ENCODE measurements at regions not wholly inside any gene's neighbourhood (a gene's known extent, or its start where the extent isn't known, plus 50 kb on each side); places are given as distances from the start of the nearest gene placed in this dataset.

GRCh38 chr20:4465855-4466545, 216.9 kb upstream of the ADRA1D start:
- no peak for DNase-seq

- no peak for DNase-seq
Measured at GRCh38 chr20:4465212-4465611, 216.1 kb upstream of the ADRA1D start.

- DNase-seq, result peak; percentile 79 to 87 (median 87)
Measured at GRCh38 chr20:4462801-4463200, 213.7 kb upstream of the ADRA1D start.

GRCh38 chr20:4459081-4459480, 210.0 kb upstream of the ADRA1D start:
- no peak for DNase-seq

GRCh38 chr20:4457566-4458543, 208.8 kb upstream of the ADRA1D start:
- DNase-seq, result peak in 2 of 3 donors; percentile 8 to 21

- no peak for DNase-seq
Measured at GRCh38 chr20:4455996-4456395, 206.9 kb upstream of the ADRA1D start.

- DNase-seq, result no peak
Measured at GRCh38 chr20:4455301-4455701, 206.2 kb upstream of the ADRA1D start.

- DNase-seq, result peak; percentile 58 to 71 (median 60)
Measured at GRCh38 chr20:4454111-4454510, 205.0 kb upstream of the ADRA1D start.

GRCh38 chr20:4453359-4453758, 204.3 kb upstream of the ADRA1D start:
- no peak for DNase-seq

- DNase-seq, result no peak
Measured at GRCh38 chr20:4451487-4452081, 202.5 kb upstream of the ADRA1D start.

GRCh38 chr20:4449957-4450715, 201.0 kb upstream of the ADRA1D start:
- DNase-seq, result peak in 1 of 3 donors; percentile 9

- no peak for DNase-seq
Measured at GRCh38 chr20:4445784-4446183, 196.7 kb upstream of the ADRA1D start.

- DNase-seq, result no peak
Measured at GRCh38 chr20:4445331-4445730, 196.2 kb upstream of the ADRA1D start.

- no peak for DNase-seq
Measured at GRCh38 chr20:4444404-4444803, 195.3 kb upstream of the ADRA1D start.

- no peak for DNase-seq
Measured at GRCh38 chr20:4443016-4443415, 193.9 kb upstream of the ADRA1D start.

- DNase-seq, result no peak
Measured at GRCh38 chr20:4441871-4442270, 192.8 kb upstream of the ADRA1D start.

- DNase-seq, result no peak
Measured at GRCh38 chr20:4441191-4441590, 192.1 kb upstream of the ADRA1D start.

- no peak for DNase-seq
Measured at GRCh38 chr20:4439461-4439860, 190.4 kb upstream of the ADRA1D start.

GRCh38 chr20:4437131-4437530, 188.0 kb upstream of the ADRA1D start:
- DNase-seq, result no peak

GRCh38 chr20:4435671-4436455, 186.8 kb upstream of the ADRA1D start:
- DNase-seq, result peak; percentile 56 to 83 (median 73)

GRCh38 chr20:4435225-4435624, 186.1 kb upstream of the ADRA1D start:
- DNase-seq, result no peak

- DNase-seq, result no peak
Measured at GRCh38 chr20:4434681-4435080, 185.6 kb upstream of the ADRA1D start.

Data from suppressor macrophage treated with lipopolysaccharide for 1 hour (primary cell).